SK-N-SH treated with all-trans-retinoic acid at 6 μM for 48 hours (cell line): ENCODE measurements at regions not wholly inside any gene's neighbourhood (a gene's known extent, or its start where the extent isn't known, plus 50 kb on each side); places are given as distances from the start of the nearest gene placed in this dataset.

Source experiments
- ATAC-seq: fragments of 200-7000 bp; cut with Tn5 transposase; 3 replicates; pipeline ENCODE4 v1.9.1; 2020; ENCODE audit warnings: mild to moderate bottlenecking, moderate library complexity
- ARNTL ChIP-seq: fragments of 450-650 bp; formaldehyde crosslinking; IDR thresholded peaks from 2 replicates; pipeline ENCODE4 v1.5.0; 2020; ENCODE audit warnings: low read depth, mild to moderate bottlenecking, moderate library complexity, borderline replicate concordance
- BACH2 ChIP-seq: fragments of 250-450 bp; sonication (Bioruptor Pico); IDR thresholded peaks from 2 replicates; pipeline ENCODE4 v1.9.0; 2021; ENCODE audit warnings: mild to moderate bottlenecking, borderline replicate concordance
- CSDC2 ChIP-seq: fragments of 250-450 bp; sonication (Bioruptor Pico); IDR thresholded peaks from 2 replicates; pipeline ENCODE4 v1.5.0; 2020; ENCODE audit warnings: mild to moderate bottlenecking, moderate library complexity
- ESRRG ChIP-seq: fragments of 250-450 bp; sonication (Bioruptor Pico); IDR thresholded peaks from 2 replicates; pipeline ENCODE4 v1.6.1; 2021; ENCODE audit warnings: mild to moderate bottlenecking
- GLIS3 ChIP-seq: fragments of 250-450 bp; sonication (Bioruptor Pico); IDR thresholded peaks from 2 replicates; pipeline ENCODE4 v1.5.0; 2020; ENCODE audit warnings: mild to moderate bottlenecking, moderate library complexity
- ISL1 ChIP-seq: fragments of 250-450 bp; sonication (Bioruptor Pico); IDR thresholded peaks from 2 replicates; pipeline ENCODE4 v2.1.2; 2022; ENCODE audit warnings: mild to moderate bottlenecking, moderate library complexity
- OSR1 ChIP-seq: fragments of 250-450 bp; sonication (Bioruptor Pico); IDR thresholded peaks from 2 replicates; pipeline ENCODE4 v1.8.0; 2022; ENCODE audit warnings: moderate library complexity, mild to moderate bottlenecking, inconsistent platforms
- PPARA ChIP-seq: fragments of 250-450 bp; sonication (Bioruptor Pico); IDR thresholded peaks from 2 replicates; pipeline ENCODE4 v1.5.0; 2020; ENCODE audit warnings: mild to moderate bottlenecking, borderline replicate concordance
- RARB ChIP-seq: fragments of 250-450 bp; sonication (Bioruptor Pico); IDR thresholded peaks from 2 replicates; pipeline ENCODE4 v1.8.0; 2021; ENCODE audit warnings: mild to moderate bottlenecking, moderate library complexity
- SNAI2 ChIP-seq: fragments of 250-450 bp; sonication (Bioruptor Pico); IDR thresholded peaks from 2 replicates; pipeline ENCODE4 v1.5.0; 2020; ENCODE audit warnings: mild to moderate bottlenecking, moderate library complexity
- TCF4 ChIP-seq: fragments of 250-450 bp; sonication (Bioruptor Pico); IDR thresholded peaks from 2 replicates; pipeline ENCODE4 v1.8.0; 2021; ENCODE audit warnings: mild to moderate bottlenecking, moderate library complexity, borderline replicate concordance
- TOX ChIP-seq: fragments of 250-450 bp; sonication (Bioruptor Pico); IDR thresholded peaks from 2 replicates; pipeline ENCODE4 v1.8.0; 2021; ENCODE audit warnings: mild to moderate bottlenecking, moderate library complexity, borderline replicate concordance
- ZC3H10 ChIP-seq: fragments of 250-450 bp; sonication (Bioruptor Pico); IDR thresholded peaks from 2 replicates; pipeline ENCODE4 v1.5.1; 2021; ENCODE audit warnings: mild to moderate bottlenecking, moderate library complexity
- ZFP3 ChIP-seq: fragments of 250-450 bp; sonication (Bioruptor Pico); IDR thresholded peaks from 2 replicates; pipeline ENCODE4 v1.5.0; 2020; ENCODE audit warnings: mild to moderate bottlenecking, moderate library complexity
- ZFP30 ChIP-seq: fragments of 450-650 bp; formaldehyde crosslinking; IDR thresholded peaks from 2 replicates; pipeline ENCODE4 v1.5.0; 2022; ENCODE audit warnings: mild to moderate bottlenecking, moderate library complexity
- ZNF565 ChIP-seq: fragments of 450-650 bp; formaldehyde crosslinking; conservative IDR thresholded peaks from 2 replicates; pipeline ENCODE4 v1.5.0; 2020; ENCODE audit warnings: low read depth, mild to moderate bottlenecking, moderate library complexity
- ZNF70 ChIP-seq: fragments of 450-650 bp; formaldehyde crosslinking; IDR thresholded peaks from 2 replicates; pipeline ENCODE4 v1.5.0; 2020; ENCODE audit warnings: mild to moderate bottlenecking, moderate library complexity
- ZNF8 ChIP-seq: fragments of 450-650 bp; formaldehyde crosslinking; IDR thresholded peaks from 2 replicates; pipeline ENCODE4 v1.5.0; 2020; ENCODE audit warnings: mild to moderate bottlenecking, moderate library complexity
- TF ChIP-seq, protein P1 (sequence below): fragments of 250-450 bp; sonication (Bioruptor Pico); IDR thresholded peaks from 2 replicates; pipeline ENCODE4 v1.8.0; 2020; ENCODE audit warnings: mild to moderate bottlenecking, moderate library complexity, borderline replicate concordance
- TF ChIP-seq, protein P2 (sequence below): fragments of 250-450 bp; sonication (Bioruptor Pico); IDR thresholded peaks from 2 replicates; pipeline ENCODE4 v1.5.1; 2020; ENCODE audit warnings: low read depth, mild to moderate bottlenecking, moderate library complexity
- TF ChIP-seq, protein P3 (sequence below): fragments of 250-450 bp; sonication (Bioruptor Pico); IDR thresholded peaks from 2 replicates; pipeline ENCODE4 v1.5.0; 2020; ENCODE audit warnings: mild to moderate bottlenecking, moderate library complexity
- TF ChIP-seq, protein P4 (sequence below): fragments of 250-450 bp; sonication (Bioruptor Pico); IDR thresholded peaks from 2 replicates; pipeline ENCODE4 v1.5.1; 2021; ENCODE audit warnings: mild to moderate bottlenecking, moderate library complexity
- TF ChIP-seq, protein P5 (sequence below): fragments of 250-450 bp; sonication (Bioruptor Pico); IDR thresholded peaks from 2 replicates; pipeline ENCODE4 v1.8.0; 2021; ENCODE audit warnings: low read depth, mild to moderate bottlenecking, moderate library complexity, borderline replicate concordance

DNA sequence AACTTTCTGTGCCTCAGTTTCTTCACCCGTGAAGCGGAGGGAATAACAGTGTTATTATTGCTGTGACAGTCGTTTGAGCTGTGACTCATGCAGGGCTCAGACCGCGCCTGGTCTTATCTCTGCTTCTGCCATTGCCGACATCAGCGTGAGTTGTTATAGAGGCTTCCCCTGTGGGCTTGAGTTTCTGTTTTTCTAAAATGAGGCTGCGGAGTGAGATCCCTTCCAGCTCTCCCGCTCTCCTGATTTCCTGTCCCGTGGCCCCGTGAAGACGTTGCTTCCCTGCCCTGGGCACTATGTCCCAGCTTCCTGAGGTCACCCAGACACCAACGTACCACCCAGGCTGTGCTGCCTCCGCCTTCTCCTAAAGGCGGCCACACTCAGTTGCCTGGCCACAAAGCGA, 278.5 kb downstream of the BMP7 start:
- no peak for TF ChIP-seq TOX
- TF ChIP-seq, protein P1, sequence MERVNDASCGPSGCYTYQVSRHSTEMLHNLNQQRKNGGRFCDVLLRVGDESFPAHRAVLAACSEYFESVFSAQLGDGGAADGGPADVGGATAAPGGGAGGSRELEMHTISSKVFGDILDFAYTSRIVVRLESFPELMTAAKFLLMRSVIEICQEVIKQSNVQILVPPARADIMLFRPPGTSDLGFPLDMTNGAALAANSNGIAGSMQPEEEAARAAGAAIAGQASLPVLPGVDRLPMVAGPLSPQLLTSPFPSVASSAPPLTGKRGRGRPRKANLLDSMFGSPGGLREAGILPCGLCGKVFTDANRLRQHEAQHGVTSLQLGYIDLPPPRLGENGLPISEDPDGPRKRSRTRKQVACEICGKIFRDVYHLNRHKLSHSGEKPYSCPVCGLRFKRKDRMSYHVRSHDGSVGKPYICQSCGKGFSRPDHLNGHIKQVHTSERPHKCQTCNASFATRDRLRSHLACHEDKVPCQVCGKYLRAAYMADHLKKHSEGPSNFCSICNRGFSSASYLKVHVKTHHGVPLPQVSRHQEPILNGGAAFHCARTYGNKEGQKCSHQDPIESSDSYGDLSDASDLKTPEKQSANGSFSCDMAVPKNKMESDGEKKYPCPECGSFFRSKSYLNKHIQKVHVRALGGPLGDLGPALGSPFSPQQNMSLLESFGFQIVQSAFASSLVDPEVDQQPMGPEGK (CRISPR knock-in tag): no peak
- no peak for TF ChIP-seq ZNF70
- TF ChIP-seq OSR1 (CRISPR knock-in tag): no peak
- TF ChIP-seq ESRRG (CRISPR knock-in tag): no peak
- no peak for TF ChIP-seq ISL1 (CRISPR knock-in tag)
- no peak for TF ChIP-seq ZNF8 (CRISPR knock-in tag)
- TF ChIP-seq, protein P2, sequence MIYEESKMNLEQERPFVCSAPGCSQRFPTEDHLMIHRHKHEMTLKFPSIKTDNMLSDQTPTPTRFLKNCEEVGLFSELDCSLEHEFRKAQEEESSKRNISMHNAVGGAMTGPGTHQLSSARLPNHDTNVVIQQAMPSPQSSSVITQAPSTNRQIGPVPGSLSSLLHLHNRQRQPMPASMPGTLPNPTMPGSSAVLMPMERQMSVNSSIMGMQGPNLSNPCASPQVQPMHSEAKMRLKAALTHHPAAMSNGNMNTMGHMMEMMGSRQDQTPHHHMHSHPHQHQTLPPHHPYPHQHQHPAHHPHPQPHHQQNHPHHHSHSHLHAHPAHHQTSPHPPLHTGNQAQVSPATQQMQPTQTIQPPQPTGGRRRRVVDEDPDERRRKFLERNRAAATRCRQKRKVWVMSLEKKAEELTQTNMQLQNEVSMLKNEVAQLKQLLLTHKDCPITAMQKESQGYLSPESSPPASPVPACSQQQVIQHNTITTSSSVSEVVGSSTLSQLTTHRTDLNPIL (CRISPR knock-in tag): no peak
- TF ChIP-seq ZC3H10 (CRISPR knock-in tag): no peak
- no peak for TF ChIP-seq ZFP30 (CRISPR knock-in tag)
- TF ChIP-seq, protein P3, sequence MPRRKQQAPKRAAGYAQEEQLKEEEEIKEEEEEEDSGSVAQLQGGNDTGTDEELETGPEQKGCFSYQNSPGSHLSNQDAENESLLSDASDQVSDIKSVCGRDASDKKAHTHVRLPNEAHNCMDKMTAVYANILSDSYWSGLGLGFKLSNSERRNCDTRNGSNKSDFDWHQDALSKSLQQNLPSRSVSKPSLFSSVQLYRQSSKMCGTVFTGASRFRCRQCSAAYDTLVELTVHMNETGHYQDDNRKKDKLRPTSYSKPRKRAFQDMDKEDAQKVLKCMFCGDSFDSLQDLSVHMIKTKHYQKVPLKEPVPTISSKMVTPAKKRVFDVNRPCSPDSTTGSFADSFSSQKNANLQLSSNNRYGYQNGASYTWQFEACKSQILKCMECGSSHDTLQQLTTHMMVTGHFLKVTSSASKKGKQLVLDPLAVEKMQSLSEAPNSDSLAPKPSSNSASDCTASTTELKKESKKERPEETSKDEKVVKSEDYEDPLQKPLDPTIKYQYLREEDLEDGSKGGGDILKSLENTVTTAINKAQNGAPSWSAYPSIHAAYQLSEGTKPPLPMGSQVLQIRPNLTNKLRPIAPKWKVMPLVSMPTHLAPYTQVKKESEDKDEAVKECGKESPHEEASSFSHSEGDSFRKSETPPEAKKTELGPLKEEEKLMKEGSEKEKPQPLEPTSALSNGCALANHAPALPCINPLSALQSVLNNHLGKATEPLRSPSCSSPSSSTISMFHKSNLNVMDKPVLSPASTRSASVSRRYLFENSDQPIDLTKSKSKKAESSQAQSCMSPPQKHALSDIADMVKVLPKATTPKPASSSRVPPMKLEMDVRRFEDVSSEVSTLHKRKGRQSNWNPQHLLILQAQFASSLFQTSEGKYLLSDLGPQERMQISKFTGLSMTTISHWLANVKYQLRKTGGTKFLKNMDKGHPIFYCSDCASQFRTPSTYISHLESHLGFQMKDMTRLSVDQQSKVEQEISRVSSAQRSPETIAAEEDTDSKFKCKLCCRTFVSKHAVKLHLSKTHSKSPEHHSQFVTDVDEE (CRISPR knock-in tag): no peak
- no peak for TF ChIP-seq TCF4 (CRISPR knock-in tag)
- TF ChIP-seq CSDC2 (CRISPR knock-in tag): no peak
- TF ChIP-seq ZNF565: no peak
- TF ChIP-seq BACH2 (CRISPR knock-in tag): no peak
- TF ChIP-seq, protein P4, sequence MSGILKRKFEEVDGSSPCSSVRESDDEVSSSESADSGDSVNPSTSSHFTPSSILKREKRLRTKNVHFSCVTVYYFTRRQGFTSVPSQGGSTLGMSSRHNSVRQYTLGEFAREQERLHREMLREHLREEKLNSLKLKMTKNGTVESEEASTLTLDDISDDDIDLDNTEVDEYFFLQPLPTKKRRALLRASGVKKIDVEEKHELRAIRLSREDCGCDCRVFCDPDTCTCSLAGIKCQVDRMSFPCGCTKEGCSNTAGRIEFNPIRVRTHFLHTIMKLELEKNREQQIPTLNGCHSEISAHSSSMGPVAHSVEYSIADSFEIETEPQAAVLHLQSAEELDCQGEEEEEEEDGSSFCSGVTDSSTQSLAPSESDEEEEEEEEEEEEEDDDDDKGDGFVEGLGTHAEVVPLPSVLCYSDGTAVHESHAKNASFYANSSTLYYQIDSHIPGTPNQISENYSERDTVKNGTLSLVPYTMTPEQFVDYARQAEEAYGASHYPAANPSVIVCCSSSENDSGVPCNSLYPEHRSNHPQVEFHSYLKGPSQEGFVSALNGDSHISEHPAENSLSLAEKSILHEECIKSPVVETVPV: no peak
- TF ChIP-seq, protein P5, sequence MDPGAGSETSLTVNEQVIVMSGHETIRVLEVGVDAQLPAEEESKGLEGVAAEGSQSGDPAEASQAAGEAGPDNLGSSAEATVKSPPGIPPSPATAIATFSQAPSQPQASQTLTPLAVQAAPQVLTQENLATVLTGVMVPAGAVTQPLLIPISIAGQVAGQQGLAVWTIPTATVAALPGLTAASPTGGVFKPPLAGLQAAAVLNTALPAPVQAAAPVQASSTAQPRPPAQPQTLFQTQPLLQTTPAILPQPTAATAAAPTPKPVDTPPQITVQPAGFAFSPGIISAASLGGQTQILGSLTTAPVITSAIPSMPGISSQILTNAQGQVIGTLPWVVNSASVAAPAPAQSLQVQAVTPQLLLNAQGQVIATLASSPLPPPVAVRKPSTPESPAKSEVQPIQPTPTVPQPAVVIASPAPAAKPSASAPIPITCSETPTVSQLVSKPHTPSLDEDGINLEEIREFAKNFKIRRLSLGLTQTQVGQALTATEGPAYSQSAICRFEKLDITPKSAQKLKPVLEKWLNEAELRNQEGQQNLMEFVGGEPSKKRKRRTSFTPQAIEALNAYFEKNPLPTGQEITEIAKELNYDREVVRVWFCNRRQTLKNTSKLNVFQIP: no peak
- no peak for TF ChIP-seq PPARA (CRISPR knock-in tag)
- no peak for TF ChIP-seq SNAI2 (CRISPR knock-in tag)
- TF ChIP-seq, all 23 proteins: peak for 0
- ATAC-seq: no peak

DNA sequence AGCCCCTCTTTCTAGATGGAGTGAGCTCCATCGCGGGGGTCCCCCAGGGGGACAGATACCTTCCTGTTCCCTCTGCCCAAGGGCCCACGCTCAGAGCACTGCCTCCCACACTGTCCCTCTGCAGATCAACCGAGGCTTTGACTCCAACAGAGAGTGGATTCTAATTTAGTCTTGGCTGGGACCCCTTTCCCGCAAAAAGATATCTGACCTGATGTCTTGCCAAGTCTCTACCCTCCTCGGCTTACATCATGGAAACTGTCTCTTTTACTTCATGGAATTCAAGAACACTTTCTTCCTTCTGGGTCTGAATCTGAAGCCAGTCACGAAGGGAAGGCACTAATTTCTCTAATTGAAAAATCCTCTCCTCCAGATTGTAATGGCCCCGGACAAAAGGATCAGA, 278.0 kb downstream of the BMP7 start:
- TF ChIP-seq, protein P1 (CRISPR knock-in tag): no peak
- TF ChIP-seq ARNTL (CRISPR knock-in tag) (no peak), RARB (no peak), BACH2 (CRISPR knock-in tag) (no peak), ZNF565 (no peak), ZNF8 (CRISPR knock-in tag) (no peak), GLIS3 (CRISPR knock-in tag) (no peak), ESRRG (CRISPR knock-in tag) (no peak), ZFP3 (CRISPR knock-in tag) (no peak), ISL1 (CRISPR knock-in tag) (no peak), ZNF70 (no peak), PPARA (CRISPR knock-in tag) (no peak)
- no peak for ATAC-seq
